ENCODE measurements at regions not wholly inside any gene's neighbourhood (a gene's known extent, or its start where the extent isn't known, plus 50 kb on each side); places are given as distances from the start of the nearest gene placed in this dataset.

- no peak for DNase-seq
Observed at GRCh38 chr4:182124359-182124758, 118.8 kb upstream of the TENM3 start.

- DNase-seq: no peak
Observed at GRCh38 chr4:182126096-182126495, 117.1 kb upstream of the TENM3 start.

- DNase-seq: no peak
Observed at GRCh38 chr4:182126603-182127002, 116.6 kb upstream of the TENM3 start.

GRCh38 chr4:182133033-182133432 lies 110.2 kb upstream of the TENM3 start:
- DNase-seq: no peak

- DNase-seq: no peak
Observed at GRCh38 chr4:182134261-182134660, 108.9 kb upstream of the TENM3 start.

- no peak for DNase-seq
Observed at GRCh38 chr4:182136201-182136600, 107.0 kb upstream of the TENM3 start.

GRCh38 chr4:182137343-182137742 lies 105.9 kb upstream of the TENM3 start:
- no peak for DNase-seq

- no peak for DNase-seq
Observed at GRCh38 chr4:182139491-182139890, 103.7 kb upstream of the TENM3 start.

- DNase-seq: no peak
Observed at GRCh38 chr4:182140547-182140946, 102.7 kb upstream of the TENM3 start.

GRCh38 chr4:182141061-182141460 lies 102.1 kb upstream of the TENM3 start:
- no peak for DNase-seq

- DNase-seq: no peak
Observed at GRCh38 chr4:182142176-182143085, 100.8 kb upstream of the TENM3 start.

GRCh38 chr4:182143086-182143821 lies 99.9 kb upstream of the TENM3 start:
- no peak for DNase-seq

- DNase-seq: no peak
Observed at GRCh38 chr4:182143822-182144625, 99.2 kb upstream of the TENM3 start.

- DNase-seq: no peak
Observed at GRCh38 chr4:182144626-182145333, 98.4 kb upstream of the TENM3 start.

- no peak for DNase-seq
Observed at GRCh38 chr4:182145334-182145905, 97.8 kb upstream of the TENM3 start.

GRCh38 chr4:182147391-182147790 lies 95.8 kb upstream of the TENM3 start:
- DNase-seq: no peak

- DNase-seq: no peak
Observed at GRCh38 chr4:182150645-182151044, 92.6 kb upstream of the TENM3 start.

GRCh38 chr4:182155806-182156205 lies 87.4 kb upstream of the TENM3 start:
- no peak for DNase-seq

- no peak for DNase-seq
Observed at GRCh38 chr4:182163180-182163579, 80.0 kb upstream of the TENM3 start.

GRCh38 chr4:182169572-182169971 lies 73.6 kb upstream of the TENM3 start:
- no peak for DNase-seq

- DNase-seq: no peak
Observed at GRCh38 chr4:182169987-182170386, 73.2 kb upstream of the TENM3 start.

- no peak for DNase-seq
Observed at GRCh38 chr4:182170417-182170935, 72.7 kb upstream of the TENM3 start.
